ENCODE measurements at regions not wholly inside any gene's neighbourhood (a gene's known extent, or its start where the extent isn't known, plus 50 kb on each side); places are given as distances from the start of the nearest gene placed in this dataset.

GRCh38 chr6:167424060-167424673, 99.3 kb downstream of the TTLL2 start (continued):
- TF ChIP-seq NR1H2 (CRISPR knock-in tag; IDR thresholded peaks at IDR 0.05; ENCODE audit: borderline replicate concordance, low read depth): no peak
- TF ChIP-seq AKAP8 (CRISPR knock-in tag; IDR thresholded peaks at IDR 0.05): no peak
- TF ChIP-seq ZNF563 (CRISPR knock-in tag; IDR thresholded peaks at IDR 0.05): peak; percentile 83
- TF ChIP-seq ZBTB34 (CRISPR knock-in tag; IDR thresholded peaks at IDR 0.05): no peak
- no peak for TF ChIP-seq ZNF44 (CRISPR knock-in tag; IDR thresholded peaks at IDR 0.05)
- no peak for TF ChIP-seq TP53 (CRISPR knock-in tag; conservative IDR thresholded peaks at IDR 0.05)
- TF ChIP-seq, protein P1, sequence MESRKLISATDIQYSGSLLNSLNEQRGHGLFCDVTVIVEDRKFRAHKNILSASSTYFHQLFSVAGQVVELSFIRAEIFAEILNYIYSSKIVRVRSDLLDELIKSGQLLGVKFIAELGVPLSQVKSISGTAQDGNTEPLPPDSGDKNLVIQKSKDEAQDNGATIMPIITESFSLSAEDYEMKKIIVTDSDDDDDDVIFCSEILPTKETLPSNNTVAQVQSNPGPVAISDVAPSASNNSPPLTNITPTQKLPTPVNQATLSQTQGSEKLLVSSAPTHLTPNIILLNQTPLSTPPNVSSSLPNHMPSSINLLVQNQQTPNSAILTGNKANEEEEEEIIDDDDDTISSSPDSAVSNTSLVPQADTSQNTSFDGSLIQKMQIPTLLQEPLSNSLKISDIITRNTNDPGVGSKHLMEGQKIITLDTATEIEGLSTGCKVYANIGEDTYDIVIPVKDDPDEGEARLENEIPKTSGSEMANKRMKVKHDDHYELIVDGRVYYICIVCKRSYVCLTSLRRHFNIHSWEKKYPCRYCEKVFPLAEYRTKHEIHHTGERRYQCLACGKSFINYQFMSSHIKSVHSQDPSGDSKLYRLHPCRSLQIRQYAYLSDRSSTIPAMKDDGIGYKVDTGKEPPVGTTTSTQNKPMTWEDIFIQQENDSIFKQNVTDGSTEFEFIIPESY (CRISPR knock-in tag; IDR thresholded peaks at IDR 0.05): peak; percentile 40; the same call in 1 of the 2 replicates
- TF ChIP-seq GATAD2A (CRISPR knock-in tag; IDR thresholded peaks at IDR 0.05): 0 out of 2 replicates have a peak, but pooled peaks have one; percentile 41
- TF ChIP-seq, protein P2, sequence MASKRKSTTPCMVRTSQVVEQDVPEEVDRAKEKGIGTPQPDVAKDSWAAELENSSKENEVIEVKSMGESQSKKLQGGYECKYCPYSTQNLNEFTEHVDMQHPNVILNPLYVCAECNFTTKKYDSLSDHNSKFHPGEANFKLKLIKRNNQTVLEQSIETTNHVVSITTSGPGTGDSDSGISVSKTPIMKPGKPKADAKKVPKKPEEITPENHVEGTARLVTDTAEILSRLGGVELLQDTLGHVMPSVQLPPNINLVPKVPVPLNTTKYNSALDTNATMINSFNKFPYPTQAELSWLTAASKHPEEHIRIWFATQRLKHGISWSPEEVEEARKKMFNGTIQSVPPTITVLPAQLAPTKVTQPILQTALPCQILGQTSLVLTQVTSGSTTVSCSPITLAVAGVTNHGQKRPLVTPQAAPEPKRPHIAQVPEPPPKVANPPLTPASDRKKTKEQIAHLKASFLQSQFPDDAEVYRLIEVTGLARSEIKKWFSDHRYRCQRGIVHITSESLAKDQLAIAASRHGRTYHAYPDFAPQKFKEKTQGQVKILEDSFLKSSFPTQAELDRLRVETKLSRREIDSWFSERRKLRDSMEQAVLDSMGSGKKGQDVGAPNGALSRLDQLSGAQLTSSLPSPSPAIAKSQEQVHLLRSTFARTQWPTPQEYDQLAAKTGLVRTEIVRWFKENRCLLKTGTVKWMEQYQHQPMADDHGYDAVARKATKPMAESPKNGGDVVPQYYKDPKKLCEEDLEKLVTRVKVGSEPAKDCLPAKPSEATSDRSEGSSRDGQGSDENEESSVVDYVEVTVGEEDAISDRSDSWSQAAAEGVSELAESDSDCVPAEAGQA (IDR thresholded peaks at IDR 0.05; ENCODE audit: low read depth): no peak; the same call in 1 of the 2 replicates
- TF ChIP-seq, protein P2 (CRISPR knock-in tag; IDR thresholded peaks at IDR 0.05; ENCODE audit: borderline replicate concordance): no peak; the same call in 1 of the 2 replicates
- TF ChIP-seq RNF2 (conservative IDR thresholded peaks at IDR 0.05; ENCODE audit: low read depth): no peak
- 0 out of 2 replicates have a peak, but pooled peaks have one; percentile 18 for TF ChIP-seq NFYB (CRISPR knock-in tag; IDR thresholded peaks at IDR 0.05)
- TF ChIP-seq ZNF432 (CRISPR knock-in tag; IDR thresholded peaks at IDR 0.05; ENCODE audit: borderline replicate concordance): no peak
- peak; percentile 58 for TF ChIP-seq PAXIP1 (CRISPR knock-in tag; conservative IDR thresholded peaks at IDR 0.05)
- TF ChIP-seq KLF15 (CRISPR knock-in tag; IDR thresholded peaks at IDR 0.05; ENCODE audit: borderline replicate concordance): no peak
- 0 out of 2 replicates have a peak, but pooled peaks have one; percentile 21 for TF ChIP-seq ZNF30 (CRISPR knock-in tag; IDR thresholded peaks at IDR 0.05)
- peak; percentile 18; the same call in 1 of the 3 replicates for TF ChIP-seq MXI1 (IDR thresholded peaks at IDR 0.05; ENCODE audit: borderline replicate concordance, low read depth, low read length)
